SK-N-SH (cell line): ENCODE measurements at regions not wholly inside any gene's neighbourhood (a gene's known extent, or its start where the extent isn't known, plus 50 kb on each side); places are given as distances from the start of the nearest gene placed in this dataset.

Source experiments
- CTCF ChIA-PET: fragments of 300-600, 350-600 bp; formaldehyde crosslinking; extraction: SDS; loops from one replicate; lab custom pipeline; 2021; lab: Yijun Ruan, JAX
- POLR2A ChIA-PET: fragments of 350-600 bp; sonication (Branson Sonifier 250); formaldehyde crosslinking; extraction: SDS; loops from one replicate; lab custom pipeline; 2020; ENCODE audit warnings: antibody characterized with exemption, inconsistent platforms; lab: Yijun Ruan, JAX
- DNase-seq: peaks from one replicate; pipeline ENCODE4 v3.0.0; 2012
- H2AFZ ChIP-seq: fragments of 200-600 bp; sonication (generic); 2 replicates; pipeline ENCODE4 v1.8.1; 2016; ENCODE audit warnings: antibody characterized with exemption, mild to moderate bottlenecking, low read depth
- H3F3A ChIP-seq: fragments of 200-600 bp; sonication (generic); replicated peaks from 2 replicates; pipeline ENCODE3; 2016; ENCODE audit warnings: antibody characterized with exemption, mild to moderate bottlenecking; ENCODE audit not compliant: insufficient read depth
- H3K27ac ChIP-seq, 2 experiments: fragments of 200-500 bp in 1 of 2; fragments of 200-600 bp in 1 of 2; sonication (Bioruptor generic) in 1 of 2; sonication (generic), shearing (Covaris generic) in 1 of 2; 2 replicates each; pipeline versions ENCODE4 v1.5.1 to v1.6.1; 2014 to 2016; ENCODE audit warnings: low read depth in 2 of 2, inconsistent platforms in 1 of 2, low read length in 1 of 2, mild to moderate bottlenecking in 1 of 2, mixed read lengths in 1 of 2
- H3K27me3 ChIP-seq: fragments of 200-600 bp; sonication (generic), shearing (Covaris generic); 2 replicates; pipeline ENCODE4 v1.6.1; 2016; ENCODE audit warnings: mixed run types; ENCODE audit not compliant: insufficient read depth
- H3K36me3 ChIP-seq, 2 experiments: fragments of 200-500 bp in 1 of 2; fragments of 200-600 bp in 1 of 2; sonication (Bioruptor generic) in 1 of 2; sonication (generic) in 1 of 2; replicated peaks in 1 of 2; 2 replicates each; pipeline versions ENCODE3 to v1.5.1; 2014 to 2016; ENCODE audit warnings: low read length in 1 of 2, mild to moderate bottlenecking in 1 of 2; ENCODE audit not compliant: insufficient read depth in 2 of 2, control insufficient read depth in 1 of 2
- H3K4me1 ChIP-seq, 2 experiments: fragments of 200-500 bp in 1 of 2; fragments of 200-600 bp in 1 of 2; sonication (Bioruptor generic) in 1 of 2; sonication (generic), shearing (Covaris generic) in 1 of 2; 2 replicates each; pipeline versions ENCODE4 v1.5.1 to v1.6.1; 2014 to 2016; ENCODE audit warnings: low read depth in 1 of 2, low read length in 1 of 2, mixed run types in 1 of 2; ENCODE audit not compliant: insufficient read depth in 2 of 2, control insufficient read depth in 1 of 2
- H3K4me2 ChIP-seq: fragments of 200-600 bp; sonication (generic), shearing (Covaris generic); 2 replicates; pipeline ENCODE4 v1.6.1; 2017; ENCODE audit warnings: mixed run types
- H3K4me3 ChIP-seq, 2 experiments: fragments of 200-500 bp in 1 of 2; fragments of 200-600 bp in 1 of 2; sonication (Bioruptor generic) in 1 of 2; sonication (generic), shearing (Covaris generic) in 1 of 2; 2 replicates each; pipeline versions ENCODE4 v1.5.1 to v1.8.1; 2014 to 2016; ENCODE audit warnings: low read depth in 2 of 2, inconsistent platforms in 1 of 2, low read length in 1 of 2, mild to moderate bottlenecking in 1 of 2, mixed read lengths in 1 of 2, moderate library complexity in 1 of 2
- H3K79me2 ChIP-seq: fragments of 200-600 bp; sonication (generic); 2 replicates; pipeline ENCODE4 v1.8.1; 2017; ENCODE audit warnings: mild to moderate bottlenecking; ENCODE audit not compliant: insufficient read depth
- H3K9ac ChIP-seq: fragments of 200-600 bp; sonication (generic); 2 replicates; pipeline ENCODE4 v1.6.1; 2017; ENCODE audit warnings: mixed run types
- H3K9me2 ChIP-seq: fragments of 200-600 bp; sonication (generic); 2 replicates; pipeline ENCODE4 v1.6.1; 2017; ENCODE audit warnings: mixed run types
- H3K9me3 ChIP-seq: fragments of 200-600 bp; sonication (generic); 2 replicates; pipeline ENCODE4 v1.6.1; 2017; ENCODE audit warnings: mixed run types, mild to moderate bottlenecking, moderate library complexity
- H4K20me1 ChIP-seq: fragments of 200-600 bp; sonication (generic); 2 replicates; pipeline ENCODE4 v1.6.1; 2017; ENCODE audit warnings: mild to moderate bottlenecking, mixed run types; ENCODE audit not compliant: insufficient read depth
- CHD2 ChIP-seq: fragments of 150-350 bp; IDR thresholded peaks from 2 replicates; pipeline ENCODE4 v1.6.1; 2018; ENCODE audit warnings: low read length; ENCODE audit not compliant: partially characterized antibody
- ELF1 ChIP-seq: IDR thresholded peaks from 2 replicates; pipeline ENCODE4 v1.4.0; 2012
- EZH2phosphoT487 ChIP-seq: fragments of 200-600 bp; sonication (generic); IDR thresholded peaks from 2 replicates; pipeline ENCODE4 v1.6.1; 2017; ENCODE audit warnings: low read depth, mixed run types, mild to moderate bottlenecking, antibody characterized with exemption, moderate library complexity, borderline replicate concordance
- FOSL2 ChIP-seq: IDR thresholded peaks from 2 replicates; pipeline ENCODE4 v1.4.0; 2012; ENCODE audit warnings: low read depth, mild to moderate bottlenecking, moderate library complexity, borderline replicate concordance
- FOXJ3 ChIP-seq: sonication (generic); formaldehyde crosslinking; IDR thresholded peaks from 2 replicates; pipeline ENCODE4 v1.5.1; 2020; ENCODE audit warnings: mild to moderate bottlenecking, missing genetic modification reagents
- GATA2 ChIP-seq: sonication (generic); formaldehyde crosslinking; IDR thresholded peaks from 2 replicates; pipeline ENCODE4 v1.5.0; 2020; ENCODE audit warnings: mild to moderate bottlenecking, missing genetic modification reagents
- JUND ChIP-seq: IDR thresholded peaks from 2 replicates; pipeline ENCODE4 v1.4.0; 2012
- NFIC ChIP-seq: IDR thresholded peaks from 2 replicates; pipeline ENCODE4 v1.4.0; 2012; ENCODE audit warnings: borderline replicate concordance
- NRF1 ChIP-seq: IDR thresholded peaks from 2 replicates; pipeline ENCODE4 v1.6.1; 2012; ENCODE audit warnings: low read depth, mild to moderate bottlenecking, low read length
- PBX3 ChIP-seq: IDR thresholded peaks from 2 replicates; pipeline ENCODE4; 2012
- RAD21 ChIP-seq: IDR thresholded peaks from 2 replicates; pipeline ENCODE4 v1.6.1; 2012; ENCODE audit warnings: mild to moderate bottlenecking, low read length
- REST ChIP-seq: IDR thresholded peaks from 2 replicates; pipeline ENCODE4 v1.6.1; 2012; ENCODE audit warnings: mild to moderate bottlenecking, low read depth, low read length, moderate library complexity
- RXRA ChIP-seq: IDR thresholded peaks from 2 replicates; pipeline ENCODE4 v1.4.0; 2012; ENCODE audit warnings: low read depth, mild to moderate bottlenecking, borderline replicate concordance
- SIN3A ChIP-seq: IDR thresholded peaks from 2 replicates; pipeline ENCODE4 v1.6.1; 2012; ENCODE audit warnings: low read depth, mild to moderate bottlenecking, low read length, moderate library complexity, borderline replicate concordance
- TAF1 ChIP-seq: IDR thresholded peaks from 2 replicates; pipeline ENCODE4 v1.6.1; 2012; ENCODE audit warnings: low read depth, mild to moderate bottlenecking, low read length, moderate library complexity, borderline replicate concordance
- TCF12 ChIP-seq: IDR thresholded peaks from 2 replicates; pipeline ENCODE4 v1.4.0; 2012
- YY1 ChIP-seq: IDR thresholded peaks from 2 replicates; pipeline ENCODE4 v1.4.0; 2012; ENCODE audit warnings: low read depth, mild to moderate bottlenecking
- WGBS: methylation state at CpG from one replicate; pipeline ENCODE4 v1.1.6; 2017; ENCODE audit warnings: low lambda C conversion rate; 5-methylcytosine and 5-hydroxymethylcytosine counted together
- TF ChIP-seq, protein P1 (sequence below): IDR thresholded peaks from 2 replicates; pipeline ENCODE4 v1.4.0; 2012; ENCODE audit warnings: low read depth, borderline replicate concordance

GRCh38 chr1:239025997-239026694 is 360.2 kb upstream of the CHRM3 start:
- TF ChIP-seq EZH2phosphoT487 = no peak
- TF ChIP-seq REST = no peak
- no peak for TF ChIP-seq TCF12
- no peak for TF ChIP-seq FOSL2
- TF ChIP-seq, protein P1, sequence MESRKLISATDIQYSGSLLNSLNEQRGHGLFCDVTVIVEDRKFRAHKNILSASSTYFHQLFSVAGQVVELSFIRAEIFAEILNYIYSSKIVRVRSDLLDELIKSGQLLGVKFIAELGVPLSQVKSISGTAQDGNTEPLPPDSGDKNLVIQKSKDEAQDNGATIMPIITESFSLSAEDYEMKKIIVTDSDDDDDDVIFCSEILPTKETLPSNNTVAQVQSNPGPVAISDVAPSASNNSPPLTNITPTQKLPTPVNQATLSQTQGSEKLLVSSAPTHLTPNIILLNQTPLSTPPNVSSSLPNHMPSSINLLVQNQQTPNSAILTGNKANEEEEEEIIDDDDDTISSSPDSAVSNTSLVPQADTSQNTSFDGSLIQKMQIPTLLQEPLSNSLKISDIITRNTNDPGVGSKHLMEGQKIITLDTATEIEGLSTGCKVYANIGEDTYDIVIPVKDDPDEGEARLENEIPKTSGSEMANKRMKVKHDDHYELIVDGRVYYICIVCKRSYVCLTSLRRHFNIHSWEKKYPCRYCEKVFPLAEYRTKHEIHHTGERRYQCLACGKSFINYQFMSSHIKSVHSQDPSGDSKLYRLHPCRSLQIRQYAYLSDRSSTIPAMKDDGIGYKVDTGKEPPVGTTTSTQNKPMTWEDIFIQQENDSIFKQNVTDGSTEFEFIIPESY = no peak
- no peak for TF ChIP-seq NFIC
- no peak for TF ChIP-seq ELF1
- no peak for TF ChIP-seq PBX3
- TF ChIP-seq JUND = no peak
- TF ChIP-seq RXRA = no peak
- no peak for TF ChIP-seq NRF1
- no peak for TF ChIP-seq GATA2 (CRISPR knock-in tag)
- no peak for TF ChIP-seq CHD2
- no peak for TF ChIP-seq SIN3A
- TF ChIP-seq YY1 = no peak
- no peak for TF ChIP-seq FOXJ3 (CRISPR knock-in tag)
- no peak for TF ChIP-seq RAD21
- no peak for TF ChIP-seq TAF1
- Histone ChIP-seq H3K9me2 (no peaks in the 10 kb centered on the region), H3K4me1 (no peaks in the 10 kb centered on the region), H4K20me1 (no peaks in the 10 kb centered on the region), H2AFZ (no peak overlapping the region), H3K27me3 (no peaks in the 10 kb centered on the region), H3K9ac (no peak overlapping the region), H3K4me2 (no peak overlapping the region), H3K79me2 (no peaks in the 10 kb centered on the region), H3K36me3 (no peaks in the 10 kb centered on the region), H3K27ac (no peak overlapping the region), H3K4me3 (no peak overlapping the region), H3K9me3 (no peaks in the 10 kb centered on the region), H3F3A (no peaks in the 10 kb centered on the region)
- ChIA-PET POLR2A (no interaction called here), CTCF (no interaction called here)
- no peak for DNase-seq
- WGBS = 66% methylated on average over 7 of the region's 7 CpGs
